B cell (primary cell): ENCODE measurements at regions not wholly inside any gene's neighbourhood (a gene's known extent, or its start where the extent isn't known, plus 50 kb on each side); places are given as distances from the start of the nearest gene placed in this dataset.

Experiments
- ATAC-seq: fragments of 200-7000 bp; cut with Tn5 transposase; one replicate; pipeline ENCODE4 v1.10.0; 2021; ENCODE audit warnings: low read depth, mild to moderate bottlenecking, moderate number of reproducible peaks, moderate library complexity
- CTCF ChIA-PET: fragments of 350-600 bp; sonication (Branson Sonifier 250); formaldehyde crosslinking; loops from one replicate; lab custom pipeline; 2021; ENCODE audit warnings: antibody characterized with exemption, inconsistent platforms; lab: Charles Lee
- POLR2A ChIA-PET: fragments of 350-600 bp; sonication (Branson Sonifier 250); formaldehyde crosslinking; loops from one replicate; lab custom pipeline; 2021; ENCODE audit warnings: antibody characterized with exemption; lab: Charles Lee
- DNase-seq: peaks from one replicate; pipeline ENCODE4 v3.0.0; 2013
- H2AFZ ChIP-seq: 2 replicates; pipeline ENCODE4 v1.6.1; 2012; ENCODE audit warnings: mild to moderate bottlenecking, low read depth, low read length; ENCODE audit not compliant: insufficient read depth, poor library complexity, severe bottlenecking
- H3K27ac ChIP-seq, 2 donors: 1 replicate in 1 of 2; 2 replicates in 1 of 2; pipeline ENCODE4 v1.5.1; 2012 to 2013; ENCODE audit warnings: low read length in 2 of 2, mild to moderate bottlenecking in 2 of 2, moderate library complexity in 1 of 2
- H3K27me3 ChIP-seq, 4 experiments: fragments of 200-600 bp in 1 of 4; sonication (generic) in 1 of 4; replicated peaks in 1 of 4; 1 replicate in 2 of 4; 2 replicates in 2 of 4; pipeline versions ENCODE4 v1.6.1 to v1.7.0; 2013 to 2016; ENCODE audit warnings: low read length in 3 of 4, mild to moderate bottlenecking in 2 of 4, mixed read lengths in 1 of 4, moderate library complexity in 1 of 4; ENCODE audit not compliant: insufficient read depth in 4 of 4, control insufficient read depth in 3 of 4; ENCODE audit errors: control extremely low read depth in 1 of 4
- H3K36me3 ChIP-seq, 2 experiments: replicated peaks in 1 of 2; 1 replicate in 1 of 2; 2 replicates in 1 of 2; pipeline versions ENCODE4 v1.6.1 to v1.7.1; 2013; ENCODE audit warnings: low read length in 1 of 2; ENCODE audit not compliant: insufficient read depth in 2 of 2, control insufficient read depth in 1 of 2; ENCODE audit errors: control extremely low read depth in 1 of 2, extremely low read depth in 1 of 2
- H3K4me1 ChIP-seq, 2 donors: fragments of 200-600 bp in 1 of 2; sonication (generic) in 1 of 2; 1 replicate in 1 of 2; 2 replicates in 1 of 2; pipeline versions ENCODE4 v1.5.1 to v1.6.1; 2013 to 2017; ENCODE audit warnings: low read length in 2 of 2; ENCODE audit not compliant: control insufficient read depth in 2 of 2, insufficient read depth in 2 of 2
- H3K4me2 ChIP-seq: replicated peaks from 2 replicates; pipeline ENCODE3; 2012; ENCODE audit warnings: mild to moderate bottlenecking, low read depth, low read length; ENCODE audit not compliant: poor library complexity, severe bottlenecking
- H3K4me3 ChIP-seq, 5 experiments: fragments of 200-600 bp in 1 of 5; sonication (generic) in 1 of 5; 1 replicate in 3 of 5; 2 replicates in 2 of 5; pipeline versions ENCODE4 v1.5.1 to v1.7.0; 2011 to 2016; ENCODE audit warnings: low read length in 4 of 5, mild to moderate bottlenecking in 4 of 5, low read depth in 2 of 5, control low read depth in 1 of 5, moderate library complexity in 1 of 5; ENCODE audit not compliant: insufficient read depth in 1 of 5; ENCODE audit errors: control extremely low read depth in 1 of 5, extremely low read depth in 1 of 5
- H3K79me2 ChIP-seq: fragments of 200-600 bp; sonication (generic); one replicate; pipeline ENCODE4 v1.6.0; 2016; ENCODE audit warnings: low read length; ENCODE audit not compliant: control insufficient read depth, insufficient read depth
- H3K9ac ChIP-seq: fragments of 200-600 bp; sonication (generic); 2 replicates; pipeline ENCODE4 v1.6.1; 2017; ENCODE audit warnings: mild to moderate bottlenecking, low read length, moderate library complexity
- H3K9me3 ChIP-seq, 3 donors: one replicate each; pipeline versions ENCODE4 v1.6.1 to v1.7.1; 2013; ENCODE audit warnings: low read length in 2 of 3; ENCODE audit not compliant: control insufficient read depth in 2 of 3, insufficient read depth in 1 of 3; ENCODE audit errors: control extremely low read depth in 1 of 3
- H4K20me1 ChIP-seq: 2 replicates; pipeline ENCODE4 v1.6.0; 2012; ENCODE audit warnings: mild to moderate bottlenecking, low read length; ENCODE audit not compliant: insufficient read depth, control insufficient read depth, poor library complexity, severe bottlenecking
- H3K27ac Mint-ChIP-seq: one replicate; pipeline ENCODE4 v1.8.0; 2021; ENCODE audit warnings: mixed read lengths
- H3K27me3 Mint-ChIP-seq: one replicate; pipeline ENCODE4 v1.8.0; 2021; ENCODE audit warnings: mixed read lengths
- H3K4me1 Mint-ChIP-seq: one replicate; pipeline ENCODE4 v1.8.0; 2021; ENCODE audit warnings: mixed read lengths
- H3K4me3 Mint-ChIP-seq: one replicate; pipeline ENCODE4 v1.8.0; 2021; ENCODE audit warnings: mixed read lengths
- H3K9me3 Mint-ChIP-seq: one replicate; pipeline ENCODE4 v1.8.0; 2022; ENCODE audit warnings: mixed read lengths; ENCODE audit not compliant: insufficient read depth
- CTCF ChIP-seq: fragments of 200-600 bp; IDR thresholded peaks from one replicate; pipeline ENCODE4 v1.8.0; 2022; ENCODE audit warnings: antibody characterized with exemption, mild to moderate bottlenecking
- EZH2 ChIP-seq: IDR thresholded peaks from 2 replicates; pipeline ENCODE4 v1.6.1; 2012; ENCODE audit warnings: borderline replicate concordance, low read depth, mild to moderate bottlenecking, moderate library complexity, low read length; ENCODE audit not compliant: insufficient read depth, poor library complexity, severe bottlenecking
- WGBS: methylation state at CpG from one replicate; pipeline ENCODE4 v1.1.5; 2013; ENCODE audit warnings: missing lambda C conversion rate; ENCODE audit not compliant: insufficient coverage; 5-methylcytosine and 5-hydroxymethylcytosine counted together
- intact Hi-C: fragments of 100-400 bp; cut with micrococcal nuclease; formaldehyde crosslinking; loops from one replicate; pipeline ENCODE4 v1.10.0; 2022

DNA sequence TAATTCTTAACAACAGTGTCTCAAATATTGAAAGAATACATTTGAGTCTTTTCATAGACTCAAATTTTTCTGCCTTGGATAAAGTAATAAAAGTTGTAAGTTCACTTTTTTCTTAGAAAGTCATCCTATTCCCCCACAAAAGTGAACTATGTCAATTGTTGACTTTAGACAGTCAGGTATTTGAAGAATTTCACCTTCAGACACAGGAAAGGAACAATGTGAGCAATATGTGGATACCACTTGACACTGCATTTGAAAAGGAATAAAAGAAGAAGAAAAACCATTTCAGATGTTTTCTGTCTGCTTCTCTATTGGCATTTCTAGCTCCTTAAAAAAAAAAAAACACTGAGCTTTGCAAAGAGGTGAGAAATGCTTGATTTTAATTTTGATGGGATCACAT lies 1389.0 kb upstream of the IGFBP7 start:
- Histone ChIP-seq H3K27me3 (no peaks in the 10 kb centered on the region), H3K79me2 (no peaks in the 10 kb centered on the region), H3K4me2 (no peak overlapping the region), H3K4me3 (no peak overlapping the region), H3K9me3 (peaks cover 0 to 6% (median 1%) of the 10 kb centered on the region in 3 donors), H3K27ac (no peak overlapping the region), H3K36me3 (no peaks in the 10 kb centered on the region), H3K4me1 (no peaks in the 10 kb centered on the region), H4K20me1 (no peaks in the 10 kb centered on the region), H3K9ac (no peak overlapping the region), H2AFZ (no peak overlapping the region)
- Mint-ChIP-seq H3K4me1 (no peaks in the 10 kb centered on the region), H3K27ac (no peak overlapping the region), H3K27me3 (no peaks in the 10 kb centered on the region), H3K4me3 (no peak overlapping the region), H3K9me3 (no peaks in the 10 kb centered on the region)
- ChIA-PET POLR2A (no interaction called here), CTCF (no interaction called here)
- intact Hi-C loops: no loop called here
- ATAC-seq: no peak
- TF ChIP-seq EZH2 (no peak), CTCF (no peak)
- no peak for DNase-seq

DNA sequence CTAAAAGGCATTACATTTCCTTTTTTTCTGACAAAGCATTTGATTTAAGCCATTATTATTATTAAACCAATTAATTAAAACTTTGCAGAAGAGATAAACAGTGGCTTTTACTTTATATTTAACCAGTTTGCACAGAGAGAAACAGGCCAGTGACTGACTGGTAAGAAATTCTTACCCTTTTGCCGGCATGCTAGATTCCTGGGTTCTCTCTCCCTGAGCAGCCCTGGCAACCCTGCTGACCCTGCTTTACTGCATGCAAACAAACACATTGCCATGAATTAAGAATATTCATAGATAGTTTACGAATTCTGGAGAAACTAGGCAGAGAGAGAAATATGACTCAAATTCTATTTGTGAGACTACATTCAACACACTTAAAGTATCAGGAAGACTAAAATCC lies 1381.4 kb upstream of the IGFBP7 start:
- ChIA-PET CTCF (no interaction called here), POLR2A (no interaction called here)
- Mint-ChIP-seq H3K27me3 (no peaks in the 10 kb centered on the region), H3K27ac (no peak overlapping the region), H3K4me3 (no peak overlapping the region), H3K4me1 (no peaks in the 10 kb centered on the region), H3K9me3 (no peaks in the 10 kb centered on the region)
- Histone ChIP-seq H3K79me2 (no peaks in the 10 kb centered on the region), H3K36me3 (no peaks in the 10 kb centered on the region), H3K4me2 (no peak overlapping the region), H3K27ac (no peak overlapping the region), H3K9me3 (peaks cover 0 to 12% (median 0%) of the 10 kb centered on the region in 3 donors), H4K20me1 (no peaks in the 10 kb centered on the region), H3K4me3 (no peak overlapping the region), H3K9ac (no peak overlapping the region), H3K27me3 (no peaks in the 10 kb centered on the region), H3K4me1 (no peaks in the 10 kb centered on the region), H2AFZ (no peak overlapping the region)
- TF ChIP-seq CTCF: no peak
- no peak for TF ChIP-seq EZH2
- intact Hi-C loops: no loop called here
- DNase-seq: no peak
- 91% methylated on average over 1 of the region's 2 CpGs for WGBS
- no peak for ATAC-seq
